ENCODE measurements at regions not wholly inside any gene's neighbourhood (a gene's known extent, or its start where the extent isn't known, plus 50 kb on each side); places are given as distances from the start of the nearest gene placed in this dataset.

GRCh38 chr1:58857680-58858673, 74.1 kb upstream of the JUN start:
- H3K36me3 ChIP-seq (ENCODE audit: insufficient read depth, low read length): no peaks in the 10 kb centered on the region
- Mint-ChIP-seq H3K4me1 (ENCODE audit: low read depth, unreplicated experiment) (peaks cover 31% of the 10 kb centered on the region), H3K4me3 (ENCODE audit: unreplicated experiment) (no peak overlapping the region), H3K36me3 (ENCODE audit: low read depth, unreplicated experiment) (no peaks in the 10 kb centered on the region), H3K27me3 (ENCODE audit: low read depth, unreplicated experiment) (peaks cover 2% of the 10 kb centered on the region), H3K27ac (ENCODE audit: unreplicated experiment) (no peak overlapping the region), H3K9me3 (ENCODE audit: unreplicated experiment) (peaks cover 5% of the 10 kb centered on the region)
- H3K4me3 ChIP-seq (ENCODE audit: insufficient read depth, low read depth, low read length): no peak overlapping the region
- peak overlapping the region; percentile 8 for H3K4me2 ChIP-seq (ENCODE audit: low read length)
- DNase-seq (ENCODE audit: low read depth) (peak; percentile 81), FAIRE-seq (no peak)
- H2AFZ ChIP-seq (ENCODE audit: low read depth, low read length): no peak overlapping the region
- no peak overlapping the region for H3K27ac ChIP-seq (ENCODE audit: low read depth, low read length)
- no peaks in the 10 kb centered on the region for H3K9me3 ChIP-seq (ENCODE audit: insufficient read depth, low read depth, low read length)
- H3K9ac ChIP-seq (ENCODE audit: low read length): no peak overlapping the region
- no peaks in the 10 kb centered on the region for H3K27me3 ChIP-seq (ENCODE audit: insufficient read depth, low read length)
- TF ChIP-seq EZH2 (IDR thresholded peaks at IDR 0.05; ENCODE audit: insufficient read depth, low read length): no peak
- TF ChIP-seq, protein P1, sequence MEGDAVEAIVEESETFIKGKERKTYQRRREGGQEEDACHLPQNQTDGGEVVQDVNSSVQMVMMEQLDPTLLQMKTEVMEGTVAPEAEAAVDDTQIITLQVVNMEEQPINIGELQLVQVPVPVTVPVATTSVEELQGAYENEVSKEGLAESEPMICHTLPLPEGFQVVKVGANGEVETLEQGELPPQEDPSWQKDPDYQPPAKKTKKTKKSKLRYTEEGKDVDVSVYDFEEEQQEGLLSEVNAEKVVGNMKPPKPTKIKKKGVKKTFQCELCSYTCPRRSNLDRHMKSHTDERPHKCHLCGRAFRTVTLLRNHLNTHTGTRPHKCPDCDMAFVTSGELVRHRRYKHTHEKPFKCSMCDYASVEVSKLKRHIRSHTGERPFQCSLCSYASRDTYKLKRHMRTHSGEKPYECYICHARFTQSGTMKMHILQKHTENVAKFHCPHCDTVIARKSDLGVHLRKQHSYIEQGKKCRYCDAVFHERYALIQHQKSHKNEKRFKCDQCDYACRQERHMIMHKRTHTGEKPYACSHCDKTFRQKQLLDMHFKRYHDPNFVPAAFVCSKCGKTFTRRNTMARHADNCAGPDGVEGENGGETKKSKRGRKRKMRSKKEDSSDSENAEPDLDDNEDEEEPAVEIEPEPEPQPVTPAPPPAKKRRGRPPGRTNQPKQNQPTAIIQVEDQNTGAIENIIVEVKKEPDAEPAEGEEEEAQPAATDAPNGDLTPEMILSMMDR (IDR thresholded peaks at IDR 0.05; ENCODE audit: insufficient read depth, low read depth, low read length): no peak
- H4K20me1 ChIP-seq (ENCODE audit: insufficient read depth, low read length): no peaks in the 10 kb centered on the region
- H3K79me2 ChIP-seq (ENCODE audit: insufficient read depth, low read length): no peaks in the 10 kb centered on the region
- H3K4me1 ChIP-seq (ENCODE audit: insufficient read depth, low read length): peaks cover 8% of the 10 kb centered on the region

- no peak overlapping the region for H3K27ac ChIP-seq (ENCODE audit: low read depth, low read length)
- Mint-ChIP-seq H3K9me3 (ENCODE audit: unreplicated experiment) (peaks cover 2% of the 10 kb centered on the region), H3K36me3 (ENCODE audit: low read depth, unreplicated experiment) (no peaks in the 10 kb centered on the region), H3K27ac (ENCODE audit: unreplicated experiment) (no peak overlapping the region), H3K4me1 (ENCODE audit: low read depth, unreplicated experiment) (peaks cover 20% of the 10 kb centered on the region), H3K27me3 (ENCODE audit: low read depth, unreplicated experiment) (peaks cover 2% of the 10 kb centered on the region), H3K4me3 (ENCODE audit: unreplicated experiment) (no peak overlapping the region)
- no peaks in the 10 kb centered on the region for H3K9me3 ChIP-seq (ENCODE audit: insufficient read depth, low read depth, low read length)
- H3K4me1 ChIP-seq (ENCODE audit: insufficient read depth, low read length): peaks cover 8% of the 10 kb centered on the region
- H2AFZ ChIP-seq (ENCODE audit: low read depth, low read length): no peak overlapping the region
- no peak for FAIRE-seq
- no peaks in the 10 kb centered on the region for H3K79me2 ChIP-seq (ENCODE audit: insufficient read depth, low read length)
- H3K27me3 ChIP-seq (ENCODE audit: insufficient read depth, low read length): no peaks in the 10 kb centered on the region
- no peak overlapping the region for H3K4me2 ChIP-seq (ENCODE audit: low read length)
- H3K9ac ChIP-seq (ENCODE audit: low read length): no peak overlapping the region
- no peak for DNase-seq (ENCODE audit: low read depth)
- no peaks in the 10 kb centered on the region for H3K36me3 ChIP-seq (ENCODE audit: insufficient read depth, low read length)
- TF ChIP-seq, protein P1 (IDR thresholded peaks at IDR 0.05; ENCODE audit: insufficient read depth, low read depth, low read length): no peak
- no peak for TF ChIP-seq EZH2 (IDR thresholded peaks at IDR 0.05; ENCODE audit: insufficient read depth, low read length)
- no peaks in the 10 kb centered on the region for H4K20me1 ChIP-seq (ENCODE audit: insufficient read depth, low read length)
- H3K4me3 ChIP-seq (ENCODE audit: insufficient read depth, low read depth, low read length): no peak overlapping the region
Observed at GRCh38 chr1:58859769-58860485, 76.1 kb upstream of the JUN start.

Measured in astrocyte (in vitro differentiated cells and primary cell).